ENCODE measurements at regions not wholly inside any gene's neighbourhood (a gene's known extent, or its start where the extent isn't known, plus 50 kb on each side); places are given as distances from the start of the nearest gene placed in this dataset.

DNA sequence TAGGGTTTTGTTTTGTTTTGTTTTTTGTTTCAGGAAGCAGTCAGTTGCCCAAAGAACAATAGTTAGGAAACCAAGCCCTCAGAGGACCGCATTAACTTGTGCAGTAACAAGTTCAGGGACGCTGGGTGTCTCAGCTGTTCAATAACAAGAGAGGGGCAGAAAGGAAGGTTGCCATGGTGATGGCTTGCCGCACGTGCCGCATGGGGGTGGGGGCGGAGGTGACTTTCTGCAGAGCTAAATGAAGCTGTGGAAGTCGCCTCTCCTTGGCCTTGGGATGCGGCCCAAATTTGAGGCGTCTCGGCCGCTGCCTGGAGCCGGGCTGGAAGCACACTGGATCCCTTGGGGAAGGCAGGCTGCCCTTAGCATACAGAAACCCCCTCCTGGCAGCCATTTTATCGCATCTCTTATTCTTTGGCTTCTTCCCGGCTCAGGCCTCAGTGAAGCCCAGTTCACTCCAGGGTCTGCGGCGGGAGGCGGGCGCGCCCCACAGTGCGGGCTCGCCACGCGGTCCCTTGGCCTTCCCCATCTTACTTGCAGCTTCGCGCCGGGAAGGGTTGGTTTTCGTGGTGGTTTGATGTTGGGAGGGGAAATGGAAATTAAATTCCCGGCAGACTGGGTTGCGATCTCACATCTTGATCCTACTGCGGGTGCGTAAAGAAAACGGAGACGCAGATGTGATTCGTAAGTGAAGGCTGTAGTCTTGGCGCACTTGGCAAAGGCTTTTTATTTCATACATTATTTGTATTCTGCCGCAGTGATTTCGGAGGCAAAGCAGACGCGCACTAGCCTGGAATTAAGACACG, 94.3 kb downstream of the SLC17A6 start:
- H3K9ac ChIP-seq (ENCODE audit: low read length): peak overlapping the region; percentile 43
- TF ChIP-seq POLR2AphosphoS5 (IDR thresholded peaks at IDR 0.05) (peak; percentile 21), TAF1 (IDR thresholded peaks at IDR 0.05; ENCODE audit: low read depth) (no peak), EP300 (conservative IDR thresholded peaks at IDR 0.05; ENCODE audit: poor library complexity, severe bottlenecking) (no peak), EZH2 (IDR thresholded peaks at IDR 0.05; ENCODE audit: borderline replicate concordance, insufficient read depth, low read length, poor library complexity, severe bottlenecking) (no peak), SMC3 (conservative IDR thresholded peaks at IDR 0.05; ENCODE audit: poor library complexity) (peak; percentile 36), RAD21 (conservative IDR thresholded peaks at IDR 0.05) (peak; percentile 39), MXI1 (conservative IDR thresholded peaks at IDR 0.05; ENCODE audit: poor library complexity, severe bottlenecking) (peak; percentile 25)
- TF ChIP-seq, protein P1, sequence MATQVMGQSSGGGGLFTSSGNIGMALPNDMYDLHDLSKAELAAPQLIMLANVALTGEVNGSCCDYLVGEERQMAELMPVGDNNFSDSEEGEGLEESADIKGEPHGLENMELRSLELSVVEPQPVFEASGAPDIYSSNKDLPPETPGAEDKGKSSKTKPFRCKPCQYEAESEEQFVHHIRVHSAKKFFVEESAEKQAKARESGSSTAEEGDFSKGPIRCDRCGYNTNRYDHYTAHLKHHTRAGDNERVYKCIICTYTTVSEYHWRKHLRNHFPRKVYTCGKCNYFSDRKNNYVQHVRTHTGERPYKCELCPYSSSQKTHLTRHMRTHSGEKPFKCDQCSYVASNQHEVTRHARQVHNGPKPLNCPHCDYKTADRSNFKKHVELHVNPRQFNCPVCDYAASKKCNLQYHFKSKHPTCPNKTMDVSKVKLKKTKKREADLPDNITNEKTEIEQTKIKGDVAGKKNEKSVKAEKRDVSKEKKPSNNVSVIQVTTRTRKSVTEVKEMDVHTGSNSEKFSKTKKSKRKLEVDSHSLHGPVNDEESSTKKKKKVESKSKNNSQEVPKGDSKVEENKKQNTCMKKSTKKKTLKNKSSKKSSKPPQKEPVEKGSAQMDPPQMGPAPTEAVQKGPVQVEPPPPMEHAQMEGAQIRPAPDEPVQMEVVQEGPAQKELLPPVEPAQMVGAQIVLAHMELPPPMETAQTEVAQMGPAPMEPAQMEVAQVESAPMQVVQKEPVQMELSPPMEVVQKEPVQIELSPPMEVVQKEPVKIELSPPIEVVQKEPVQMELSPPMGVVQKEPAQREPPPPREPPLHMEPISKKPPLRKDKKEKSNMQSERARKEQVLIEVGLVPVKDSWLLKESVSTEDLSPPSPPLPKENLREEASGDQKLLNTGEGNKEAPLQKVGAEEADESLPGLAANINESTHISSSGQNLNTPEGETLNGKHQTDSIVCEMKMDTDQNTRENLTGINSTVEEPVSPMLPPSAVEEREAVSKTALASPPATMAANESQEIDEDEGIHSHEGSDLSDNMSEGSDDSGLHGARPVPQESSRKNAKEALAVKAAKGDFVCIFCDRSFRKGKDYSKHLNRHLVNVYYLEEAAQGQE (IDR thresholded peaks at IDR 0.05; ENCODE audit: borderline replicate concordance): no peak
- TF ChIP-seq, protein P2, sequence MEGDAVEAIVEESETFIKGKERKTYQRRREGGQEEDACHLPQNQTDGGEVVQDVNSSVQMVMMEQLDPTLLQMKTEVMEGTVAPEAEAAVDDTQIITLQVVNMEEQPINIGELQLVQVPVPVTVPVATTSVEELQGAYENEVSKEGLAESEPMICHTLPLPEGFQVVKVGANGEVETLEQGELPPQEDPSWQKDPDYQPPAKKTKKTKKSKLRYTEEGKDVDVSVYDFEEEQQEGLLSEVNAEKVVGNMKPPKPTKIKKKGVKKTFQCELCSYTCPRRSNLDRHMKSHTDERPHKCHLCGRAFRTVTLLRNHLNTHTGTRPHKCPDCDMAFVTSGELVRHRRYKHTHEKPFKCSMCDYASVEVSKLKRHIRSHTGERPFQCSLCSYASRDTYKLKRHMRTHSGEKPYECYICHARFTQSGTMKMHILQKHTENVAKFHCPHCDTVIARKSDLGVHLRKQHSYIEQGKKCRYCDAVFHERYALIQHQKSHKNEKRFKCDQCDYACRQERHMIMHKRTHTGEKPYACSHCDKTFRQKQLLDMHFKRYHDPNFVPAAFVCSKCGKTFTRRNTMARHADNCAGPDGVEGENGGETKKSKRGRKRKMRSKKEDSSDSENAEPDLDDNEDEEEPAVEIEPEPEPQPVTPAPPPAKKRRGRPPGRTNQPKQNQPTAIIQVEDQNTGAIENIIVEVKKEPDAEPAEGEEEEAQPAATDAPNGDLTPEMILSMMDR (IDR thresholded peaks at IDR 0.05; ENCODE audit: poor library complexity, severe bottlenecking): peak; percentile 38
- H3K9me2 ChIP-seq (ENCODE audit: insufficient read depth, low read length): no peaks in the 10 kb centered on the region
- H3K4me2 ChIP-seq (ENCODE audit: low read length): no peak overlapping the region
- H3K27me3 ChIP-seq (ENCODE audit: insufficient read depth, low read depth, low read length): no peaks in the 10 kb centered on the region
- peak overlapping the region; percentile 51 for H2AFZ ChIP-seq (ENCODE audit: low read depth, low read length)
- no peaks in the 10 kb centered on the region for H4K20me1 ChIP-seq (ENCODE audit: insufficient read depth)
- H3K79me2 ChIP-seq (replicated peaks; ENCODE audit: insufficient read depth, low read length): no peaks in the 10 kb centered on the region
- H3F3A ChIP-seq (ENCODE audit: insufficient read depth, low read length, poor library complexity, severe bottlenecking): no peaks in the 10 kb centered on the region
- H3K27ac ChIP-seq (ENCODE audit: low read length): peak overlapping the region; percentile 59
- no peaks in the 10 kb centered on the region for H3K9me3 ChIP-seq (ENCODE audit: low read length)
- no peaks in the 10 kb centered on the region for H3K36me3 ChIP-seq (ENCODE audit: insufficient read depth, low read length)
- H3K4me3 ChIP-seq (ENCODE audit: low read length): peak overlapping the region; percentile 57

DNA sequence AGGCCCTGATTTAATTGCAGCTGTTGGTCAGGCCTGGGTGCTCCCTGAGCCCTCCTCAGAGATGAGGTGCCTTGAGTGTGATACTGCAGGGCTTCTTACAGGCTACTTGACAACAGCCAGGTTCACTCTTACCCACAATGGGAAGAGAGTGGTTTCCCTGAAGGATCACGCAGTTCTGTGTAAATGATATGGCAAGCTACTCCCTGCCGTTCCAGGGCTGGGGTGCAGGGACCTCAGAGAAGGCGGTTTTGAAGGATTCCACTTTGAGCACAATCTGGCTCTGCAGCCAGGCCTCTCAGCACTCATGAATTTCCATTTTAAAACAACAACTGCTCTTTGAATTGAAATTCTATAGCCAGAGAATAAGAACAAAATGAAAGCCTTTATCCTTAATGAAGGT, 92.9 kb downstream of the SLC17A6 start:
- no peaks in the 10 kb centered on the region for H4K20me1 ChIP-seq (ENCODE audit: insufficient read depth)
- no peaks in the 10 kb centered on the region for H3K36me3 ChIP-seq (ENCODE audit: insufficient read depth, low read length)
- H3F3A ChIP-seq (ENCODE audit: insufficient read depth, low read length, poor library complexity, severe bottlenecking): no peaks in the 10 kb centered on the region
- no peak overlapping the region for H3K9ac ChIP-seq (ENCODE audit: low read length)
- no peaks in the 10 kb centered on the region for H3K79me2 ChIP-seq (replicated peaks; ENCODE audit: insufficient read depth, low read length)
- no peaks in the 10 kb centered on the region for H3K9me3 ChIP-seq (ENCODE audit: low read length)
- no peak overlapping the region for H3K4me2 ChIP-seq (ENCODE audit: low read length)
- H3K27me3 ChIP-seq (ENCODE audit: insufficient read depth, low read depth, low read length): no peaks in the 10 kb centered on the region
- TF ChIP-seq SMC3 (conservative IDR thresholded peaks at IDR 0.05; ENCODE audit: poor library complexity): no peak
- no peak for TF ChIP-seq EP300 (conservative IDR thresholded peaks at IDR 0.05; ENCODE audit: poor library complexity, severe bottlenecking)
- TF ChIP-seq RAD21 (conservative IDR thresholded peaks at IDR 0.05): no peak
- TF ChIP-seq, protein P2 (IDR thresholded peaks at IDR 0.05; ENCODE audit: poor library complexity, severe bottlenecking): no peak
- no peak for TF ChIP-seq EZH2 (IDR thresholded peaks at IDR 0.05; ENCODE audit: borderline replicate concordance, insufficient read depth, low read length, poor library complexity, severe bottlenecking)
- TF ChIP-seq TAF1 (IDR thresholded peaks at IDR 0.05; ENCODE audit: low read depth): no peak
- no peak for TF ChIP-seq MXI1 (conservative IDR thresholded peaks at IDR 0.05; ENCODE audit: poor library complexity, severe bottlenecking)
- no peak for TF ChIP-seq POLR2AphosphoS5 (IDR thresholded peaks at IDR 0.05)
- TF ChIP-seq, protein P1 (IDR thresholded peaks at IDR 0.05; ENCODE audit: borderline replicate concordance): no peak
- H2AFZ ChIP-seq (ENCODE audit: low read depth, low read length): no peak overlapping the region
- H3K27ac ChIP-seq (ENCODE audit: low read length): no peak overlapping the region
- H3K9me2 ChIP-seq (ENCODE audit: insufficient read depth, low read length): no peaks in the 10 kb centered on the region
- no peak overlapping the region for H3K4me3 ChIP-seq (ENCODE audit: low read length)

All from neural cell (in vitro differentiated cells).